ENCODE measurements at regions not wholly inside any gene's neighbourhood (a gene's known extent, or its start where the extent isn't known, plus 50 kb on each side); places are given as distances from the start of the nearest gene placed in this dataset.

- no peak overlapping the region for H3K27ac ChIP-seq
- H3K36me3 ChIP-seq: no peaks in the 10 kb centered on the region
- intact Hi-C loops (cut with DNase I): no loop called here
- DNase-seq: no peak
- no peaks in the 10 kb centered on the region for H3K9me3 ChIP-seq
- no peaks in the 10 kb centered on the region for H3K27me3 ChIP-seq
- no peaks in the 10 kb centered on the region for H3K4me1 ChIP-seq
- WGBS, 2 donors: 61 to 74% methylated on average over 2 of the region's 2 CpGs
- TF ChIP-seq POLR2A (IDR thresholded peaks at IDR 0.05) (no peak), POLR2AphosphoS5 (IDR thresholded peaks at IDR 0.05) (no peak), EP300 (IDR thresholded peaks at IDR 0.05) (no peak)
- TF ChIP-seq, protein P1, sequence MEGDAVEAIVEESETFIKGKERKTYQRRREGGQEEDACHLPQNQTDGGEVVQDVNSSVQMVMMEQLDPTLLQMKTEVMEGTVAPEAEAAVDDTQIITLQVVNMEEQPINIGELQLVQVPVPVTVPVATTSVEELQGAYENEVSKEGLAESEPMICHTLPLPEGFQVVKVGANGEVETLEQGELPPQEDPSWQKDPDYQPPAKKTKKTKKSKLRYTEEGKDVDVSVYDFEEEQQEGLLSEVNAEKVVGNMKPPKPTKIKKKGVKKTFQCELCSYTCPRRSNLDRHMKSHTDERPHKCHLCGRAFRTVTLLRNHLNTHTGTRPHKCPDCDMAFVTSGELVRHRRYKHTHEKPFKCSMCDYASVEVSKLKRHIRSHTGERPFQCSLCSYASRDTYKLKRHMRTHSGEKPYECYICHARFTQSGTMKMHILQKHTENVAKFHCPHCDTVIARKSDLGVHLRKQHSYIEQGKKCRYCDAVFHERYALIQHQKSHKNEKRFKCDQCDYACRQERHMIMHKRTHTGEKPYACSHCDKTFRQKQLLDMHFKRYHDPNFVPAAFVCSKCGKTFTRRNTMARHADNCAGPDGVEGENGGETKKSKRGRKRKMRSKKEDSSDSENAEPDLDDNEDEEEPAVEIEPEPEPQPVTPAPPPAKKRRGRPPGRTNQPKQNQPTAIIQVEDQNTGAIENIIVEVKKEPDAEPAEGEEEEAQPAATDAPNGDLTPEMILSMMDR (IDR thresholded peaks at IDR 0.05): no peak
- no peak overlapping the region for H3K4me3 ChIP-seq
Observed at GRCh38 chr18:41406834-41407233, 548.2 kb upstream of the PIK3C3 start.

- no peak overlapping the region for H3K4me3 ChIP-seq
- H3K4me1 ChIP-seq: peaks cover 0 to 5% (median 2%) of the 10 kb centered on the region in 4 donors
- H3K36me3 ChIP-seq: no peaks in the 10 kb centered on the region
- DNase-seq: no peak
- H3K27me3 ChIP-seq: no peaks in the 10 kb centered on the region
- H3K9me3 ChIP-seq: no peaks in the 10 kb centered on the region
- intact Hi-C loops (cut with DNase I): no loop called here
- H3K27ac ChIP-seq: no peak overlapping the region
- 90 to 95% methylated on average over 2 of the region's 2 CpGs for WGBS, 2 donors
- TF ChIP-seq, protein P1 (IDR thresholded peaks at IDR 0.05): no peak
- TF ChIP-seq POLR2AphosphoS5 (IDR thresholded peaks at IDR 0.05): no peak
- TF ChIP-seq POLR2A (IDR thresholded peaks at IDR 0.05): no peak
- no peak for TF ChIP-seq EP300 (IDR thresholded peaks at IDR 0.05)
Observed at GRCh38 chr18:41396861-41397260, 558.2 kb upstream of the PIK3C3 start.

DNA sequence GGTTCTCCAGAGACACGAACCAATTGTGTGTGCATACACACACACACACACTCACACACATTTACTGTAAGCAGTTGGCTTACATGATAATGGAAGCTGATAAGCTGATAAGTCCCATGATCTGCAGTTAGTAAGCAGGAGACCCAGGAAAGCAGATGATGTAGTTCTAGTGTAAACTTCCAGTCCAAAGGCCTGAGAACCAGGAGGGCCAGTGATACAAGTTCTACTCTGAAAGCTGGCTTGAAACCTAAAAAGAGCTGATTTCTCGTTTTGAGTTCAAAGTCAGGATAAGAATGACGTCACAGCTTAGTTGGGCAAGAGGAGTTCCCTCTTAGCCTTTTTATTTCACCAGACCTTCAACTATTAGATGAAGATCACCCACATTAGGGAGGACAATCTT, 558.8 kb upstream of the PIK3C3 start:
- 28 to 72% methylated on average over 3 of the region's 3 CpGs for whole genome bisulfite sequencing, 2 donors
- no peaks in the 10 kb centered on the region for H3K27me3 ChIP-seq
- H3K4me1 ChIP-seq: peaks cover 0 to 11% (median 3%) of the 10 kb centered on the region in 4 donors
- H3K4me3 ChIP-seq: no peak overlapping the region
- H3K27ac ChIP-seq: no peak overlapping the region
- H3K9me3 ChIP-seq: no peaks in the 10 kb centered on the region
- TF ChIP-seq, protein P1 (IDR thresholded peaks at IDR 0.05): no peak
- TF ChIP-seq POLR2AphosphoS5 (IDR thresholded peaks at IDR 0.05): no peak
- no peaks in the 10 kb centered on the region for H3K36me3 ChIP-seq
- intact Hi-C loops (cut with DNase I): no loop called here
- DNase-seq: no peak

- Histone ChIP-seq H3K4me1 (peaks cover 0 to 11% (median 3%) of the 10 kb centered on the region in 4 donors), H3K27me3 (no peaks in the 10 kb centered on the region), H3K9me3 (no peaks in the 10 kb centered on the region), H3K27ac (no peak overlapping the region), H3K4me3 (no peak overlapping the region), H3K36me3 (no peaks in the 10 kb centered on the region)
- TF ChIP-seq POLR2AphosphoS5 (IDR thresholded peaks at IDR 0.05) (no peak), EP300 (IDR thresholded peaks at IDR 0.05) (no peak), POLR2A (IDR thresholded peaks at IDR 0.05) (no peak)
- TF ChIP-seq, protein P1 (IDR thresholded peaks at IDR 0.05): no peak
- intact Hi-C loops (cut with DNase I): no loop called here
- no peak for DNase-seq
- 17 to 61% methylated on average over 1 of the region's 1 CpG for WGBS, 2 donors
Observed at GRCh38 chr18:41395695-41396094, 559.3 kb upstream of the PIK3C3 start.

Measured in sigmoid colon (tissue), 6 donors.